ENCODE measurements at regions not wholly inside any gene's neighbourhood (a gene's known extent, or its start where the extent isn't known, plus 50 kb on each side); places are given as distances from the start of the nearest gene placed in this dataset.

GRCh38 chr1:114342376-114342775, 168.6 kb downstream of the TRIM33 start:
- DNase-seq = no peak

- DNase-seq = no peak
Measured at GRCh38 chr1:114341856-114342255, 169.1 kb downstream of the TRIM33 start.

GRCh38 chr1:114341299-114341698, 169.7 kb downstream of the TRIM33 start:
- no peak for DNase-seq

GRCh38 chr1:114340892-114341291, 170.1 kb downstream of the TRIM33 start:
- no peak for DNase-seq

- no peak for DNase-seq
Measured at GRCh38 chr1:114339379-114339778, 171.6 kb downstream of the TRIM33 start.

- no peak for DNase-seq
Measured at GRCh38 chr1:114338191-114338890, 172.7 kb downstream of the TRIM33 start.

GRCh38 chr1:114337417-114337816, 173.6 kb downstream of the TRIM33 start:
- no peak for DNase-seq

- no peak for DNase-seq
Measured at GRCh38 chr1:114336360-114336759, 174.6 kb downstream of the TRIM33 start.

GRCh38 chr1:114335273-114335672, 175.7 kb downstream of the TRIM33 start:
- no peak for DNase-seq

GRCh38 chr1:114334297-114334696, 176.7 kb downstream of the TRIM33 start:
- DNase-seq = no peak

- DNase-seq = no peak
Measured at GRCh38 chr1:114333690-114334089, 177.3 kb downstream of the TRIM33 start.

- no peak for DNase-seq
Measured at GRCh38 chr1:114331936-114332335, 178.3 kb upstream of the SYT6 start.

- DNase-seq = no peak
Measured at GRCh38 chr1:114330451-114330983, 176.8 kb upstream of the SYT6 start.

GRCh38 chr1:114328361-114328904, 174.8 kb upstream of the SYT6 start:
- DNase-seq = no peak

- no peak for DNase-seq
Measured at GRCh38 chr1:114324662-114324965, 170.9 kb upstream of the SYT6 start.

GRCh38 chr1:114323959-114324661, 170.4 kb upstream of the SYT6 start:
- no peak for DNase-seq

GRCh38 chr1:114322734-114323133, 169.1 kb upstream of the SYT6 start:
- no peak for DNase-seq

- no peak for DNase-seq
Measured at GRCh38 chr1:114322207-114322606, 168.5 kb upstream of the SYT6 start.

GRCh38 chr1:114320586-114320985, 166.9 kb upstream of the SYT6 start:
- no peak for DNase-seq

GRCh38 chr1:114319418-114319817, 165.7 kb upstream of the SYT6 start:
- no peak for DNase-seq

- no peak for DNase-seq
Measured at GRCh38 chr1:114318961-114319360, 165.3 kb upstream of the SYT6 start.

- DNase-seq = no peak
Measured at GRCh38 chr1:114316204-114316603, 162.5 kb upstream of the SYT6 start.

- no peak for DNase-seq
Measured at GRCh38 chr1:114315631-114316030, 162.0 kb upstream of the SYT6 start.

- no peak for DNase-seq
Measured at GRCh38 chr1:114314576-114314975, 160.9 kb upstream of the SYT6 start.
